Skeletal muscle tissue (tissue), 3 donors: ENCODE measurements at regions not wholly inside any gene's neighbourhood (a gene's known extent, or its start where the extent isn't known, plus 50 kb on each side); places are given as distances from the start of the nearest gene placed in this dataset.

Experiments used
- H3K27ac ChIP-seq: one replicate; pipeline ENCODE4 v1.7.0; 2013; ENCODE audit warnings: mild to moderate bottlenecking, low read depth, low read length, inconsistent platforms
- H3K27me3 ChIP-seq, 3 donors: one replicate each; pipeline ENCODE4 v1.7.0; 2013; ENCODE audit warnings: low read length in 3 of 3; ENCODE audit not compliant: control insufficient read depth in 3 of 3, insufficient read depth in 3 of 3
- H3K36me3 ChIP-seq, 3 donors: one replicate each; pipeline ENCODE4 v1.7.0; 2013; ENCODE audit warnings: low read length in 3 of 3; ENCODE audit not compliant: control insufficient read depth in 3 of 3, insufficient read depth in 3 of 3
- H3K4me1 ChIP-seq, 3 donors: one replicate each; pipeline ENCODE4 v1.7.0; 2013; ENCODE audit warnings: low read length in 3 of 3, mild to moderate bottlenecking in 3 of 3; ENCODE audit not compliant: control insufficient read depth in 3 of 3, insufficient read depth in 3 of 3
- H3K4me3 ChIP-seq, 3 donors: one replicate each; pipeline ENCODE4 v1.7.0; 2013; ENCODE audit warnings: low read length in 3 of 3
- H3K9ac ChIP-seq, 3 donors: one replicate each; pipeline ENCODE4 v1.7.0; 2013; ENCODE audit warnings: low read length in 3 of 3, mild to moderate bottlenecking in 3 of 3, moderate library complexity in 2 of 3, low read depth in 1 of 3
- H3K9me3 ChIP-seq, 3 donors: one replicate each; pipeline ENCODE4 v1.7.0; 2013; ENCODE audit warnings: low read length in 3 of 3; ENCODE audit not compliant: control insufficient read depth in 3 of 3
- donor health status: Osteomylitis.

GRCh38 chr5:35336230-35336629, 105.9 kb upstream of the PRLR start:
- H3K27me3 ChIP-seq = no peaks in the 10 kb centered on the region
- H3K9ac ChIP-seq = no peak overlapping the region
- no peak overlapping the region for H3K27ac ChIP-seq
- H3K4me3 ChIP-seq = no peak overlapping the region
- H3K4me1 ChIP-seq = no peaks in the 10 kb centered on the region
- no peaks in the 10 kb centered on the region for H3K36me3 ChIP-seq
- H3K9me3 ChIP-seq = peaks cover 0 to 4% (median 0%) of the 10 kb centered on the region in 3 donors

DNA sequence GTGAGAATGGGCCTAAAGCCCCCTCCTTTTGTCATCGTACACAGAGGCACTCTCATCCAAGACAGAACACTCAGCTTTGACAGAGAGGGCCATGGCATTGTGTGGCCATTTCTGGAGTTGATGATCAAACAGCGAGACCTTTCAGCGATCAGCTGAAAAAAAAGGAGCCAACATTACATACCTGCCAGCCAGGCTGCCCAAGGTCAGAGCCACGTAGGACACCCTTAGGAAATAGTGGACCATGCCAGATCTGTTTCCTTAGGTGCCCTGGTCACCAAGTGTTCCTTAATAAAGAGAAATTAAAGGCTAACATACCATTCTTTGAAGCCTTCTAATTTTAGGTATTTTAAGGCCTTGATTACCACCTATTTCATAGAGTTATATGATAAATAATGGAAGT, 105.5 kb upstream of the PRLR start:
- H3K4me3 ChIP-seq = no peak overlapping the region
- no peak overlapping the region for H3K9ac ChIP-seq
- H3K27me3 ChIP-seq = no peaks in the 10 kb centered on the region
- peaks cover 0 to 4% (median 0%) of the 10 kb centered on the region in 3 donors for H3K9me3 ChIP-seq
- no peak overlapping the region for H3K27ac ChIP-seq
- H3K36me3 ChIP-seq = no peaks in the 10 kb centered on the region
- H3K4me1 ChIP-seq = no peaks in the 10 kb centered on the region

DNA sequence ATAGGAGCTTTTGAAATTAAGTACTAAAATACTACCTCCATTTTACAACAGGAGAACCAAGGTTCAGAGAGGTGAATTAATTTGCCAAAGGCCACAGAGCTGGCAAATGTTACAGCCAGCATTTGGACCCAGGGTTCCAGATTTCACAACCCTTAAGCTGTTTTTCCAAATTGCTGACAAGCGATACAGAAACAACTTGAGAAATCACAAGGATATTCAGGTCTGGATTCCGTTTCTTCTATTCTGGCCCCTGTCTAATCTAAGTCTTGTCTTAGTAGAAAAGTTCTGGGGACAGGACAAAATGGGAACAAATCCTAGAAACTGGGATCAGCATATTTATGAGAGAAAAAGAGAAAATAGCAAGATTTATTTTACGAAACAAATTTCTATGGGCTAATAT, 103.1 kb upstream of the PRLR start:
- Histone ChIP-seq H3K27me3 (no peaks in the 10 kb centered on the region), H3K27ac (no peak overlapping the region), H3K36me3 (no peaks in the 10 kb centered on the region), H3K4me1 (no peaks in the 10 kb centered on the region), H3K9me3 (no peaks in the 10 kb centered on the region), H3K9ac (no peak overlapping the region), H3K4me3 (no peak overlapping the region)

- no peaks in the 10 kb centered on the region for H3K27me3 ChIP-seq
- H3K4me1 ChIP-seq = no peaks in the 10 kb centered on the region
- H3K27ac ChIP-seq = no peak overlapping the region
- no peak overlapping the region for H3K9ac ChIP-seq
- no peak overlapping the region for H3K4me3 ChIP-seq
- no peaks in the 10 kb centered on the region for H3K36me3 ChIP-seq
- H3K9me3 ChIP-seq = no peaks in the 10 kb centered on the region
Measured at GRCh38 chr5:35331956-35332950, 102.0 kb upstream of the PRLR start.

GRCh38 chr5:35325836-35326235, 95.5 kb upstream of the PRLR start:
- H3K9ac ChIP-seq = no peak overlapping the region
- no peaks in the 10 kb centered on the region for H3K9me3 ChIP-seq
- H3K4me3 ChIP-seq = no peak overlapping the region
- no peaks in the 10 kb centered on the region for H3K36me3 ChIP-seq
- no peak overlapping the region for H3K27ac ChIP-seq
- no peaks in the 10 kb centered on the region for H3K4me1 ChIP-seq
- no peaks in the 10 kb centered on the region for H3K27me3 ChIP-seq

DNA sequence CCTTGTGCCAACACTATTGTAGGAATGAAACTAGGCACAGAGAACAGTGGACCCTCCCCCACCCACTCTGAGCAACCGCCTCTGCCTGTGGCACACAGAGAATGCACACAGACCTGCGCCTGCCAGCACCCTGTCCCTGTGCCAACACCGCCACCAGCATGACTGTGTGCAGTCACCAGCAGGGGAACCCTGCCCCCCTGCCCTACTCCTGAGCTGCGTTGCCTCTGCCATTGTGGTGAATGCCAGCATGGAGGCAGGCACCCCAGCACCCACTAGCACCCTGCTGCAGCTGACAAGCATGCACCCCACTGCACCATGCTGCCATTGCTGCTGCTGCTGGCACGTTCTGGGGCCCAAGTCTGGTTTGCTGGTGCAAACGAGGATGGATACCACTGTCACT, 94.4 kb upstream of the PRLR start:
- Histone ChIP-seq H3K9ac (no peak overlapping the region), H3K4me1 (no peaks in the 10 kb centered on the region), H3K9me3 (no peaks in the 10 kb centered on the region), H3K27ac (no peak overlapping the region), H3K27me3 (no peaks in the 10 kb centered on the region), H3K36me3 (no peaks in the 10 kb centered on the region), H3K4me3 (no peak overlapping the region)

- no peaks in the 10 kb centered on the region for H3K27me3 ChIP-seq
- no peak overlapping the region for H3K9ac ChIP-seq
- no peaks in the 10 kb centered on the region for H3K9me3 ChIP-seq
- H3K4me1 ChIP-seq = no peaks in the 10 kb centered on the region
- no peaks in the 10 kb centered on the region for H3K36me3 ChIP-seq
- H3K4me3 ChIP-seq = no peak overlapping the region
- no peak overlapping the region for H3K27ac ChIP-seq
Measured at GRCh38 chr5:35324201-35324600, 93.9 kb upstream of the PRLR start.

DNA sequence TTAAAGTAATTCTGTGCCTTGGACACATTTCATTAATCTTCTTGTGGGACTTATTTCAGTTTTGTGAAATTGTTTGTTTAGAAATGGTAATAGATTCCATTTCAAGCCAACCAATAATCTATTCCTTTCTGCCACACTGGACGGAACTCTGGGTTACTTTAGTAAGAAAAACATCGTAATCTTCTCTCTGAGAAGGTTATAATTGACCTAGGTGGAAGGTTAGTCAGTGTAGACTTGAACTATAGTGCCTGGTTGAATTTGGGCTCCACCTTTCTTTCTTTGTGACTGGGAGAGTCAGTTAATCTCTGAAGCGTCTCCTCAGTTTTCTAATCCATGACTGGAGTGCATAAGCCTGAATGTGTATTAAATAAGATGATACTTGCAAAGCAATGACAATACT, 89.7 kb upstream of the PRLR start:
- H3K4me1 ChIP-seq = no peaks in the 10 kb centered on the region
- H3K36me3 ChIP-seq = no peaks in the 10 kb centered on the region
- no peaks in the 10 kb centered on the region for H3K9me3 ChIP-seq
- H3K27me3 ChIP-seq = no peaks in the 10 kb centered on the region
- H3K9ac ChIP-seq = no peak overlapping the region
- no peak overlapping the region for H3K27ac ChIP-seq
- no peak overlapping the region for H3K4me3 ChIP-seq

- no peaks in the 10 kb centered on the region for H3K27me3 ChIP-seq
- H3K36me3 ChIP-seq = no peaks in the 10 kb centered on the region
- no peak overlapping the region for H3K4me3 ChIP-seq
- H3K27ac ChIP-seq = no peak overlapping the region
- no peaks in the 10 kb centered on the region for H3K4me1 ChIP-seq
- H3K9me3 ChIP-seq = no peaks in the 10 kb centered on the region
- H3K9ac ChIP-seq = no peak overlapping the region
Measured at GRCh38 chr5:35319333-35320002, 89.2 kb upstream of the PRLR start.

DNA sequence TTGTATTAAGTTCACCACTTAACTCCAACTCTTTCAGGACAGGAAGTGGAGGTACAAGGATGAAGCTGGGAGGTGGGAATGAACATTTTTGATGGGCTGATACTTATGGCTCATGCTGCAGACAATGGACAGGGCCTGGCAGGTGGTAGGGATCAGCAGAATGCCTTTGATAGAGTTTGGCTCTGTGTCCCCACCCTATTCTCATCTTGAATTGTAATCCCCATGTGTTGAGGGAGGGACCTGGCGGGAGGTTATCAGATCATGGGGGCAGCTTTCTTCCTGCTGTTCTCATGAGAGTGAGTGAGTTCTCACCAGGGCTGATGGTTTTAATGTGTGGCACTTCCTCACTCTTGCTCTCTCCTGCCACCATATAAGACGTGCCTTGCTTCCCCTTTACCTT, 87.3 kb upstream of the PRLR start:
- H3K4me3 ChIP-seq = no peak overlapping the region
- H3K27ac ChIP-seq = no peak overlapping the region
- no peaks in the 10 kb centered on the region for H3K36me3 ChIP-seq
- H3K9ac ChIP-seq = no peak overlapping the region
- no peaks in the 10 kb centered on the region for H3K27me3 ChIP-seq
- no peaks in the 10 kb centered on the region for H3K4me1 ChIP-seq
- no peaks in the 10 kb centered on the region for H3K9me3 ChIP-seq
